Thyroid gland (tissue), 4 donors: ENCODE measurements at regions not wholly inside any gene's neighbourhood (a gene's known extent, or its start where the extent isn't known, plus 50 kb on each side); places are given as distances from the start of the nearest gene placed in this dataset.

Source experiments
- DNase-seq, 2 donors: peaks; one replicate each; pipeline ENCODE4 v3.0.0-alpha.2; 2019
- H3K27ac ChIP-seq, 3 donors: fragments of 200-600 bp; sonication (generic); 1 replicate in 2 of 3; 2 replicates in 1 of 3; pipeline ENCODE4 v1.5.1; 2016 to 2019; ENCODE audit warnings: mild to moderate bottlenecking in 1 of 3, moderate library complexity in 1 of 3
- H3K27me3 ChIP-seq: fragments of 200-600 bp; sonication (generic); one replicate; pipeline ENCODE4 v1.5.1; 2019
- H3K36me3 ChIP-seq, 2 donors: fragments of 200-600 bp; sonication (generic); one replicate each; pipeline ENCODE4 v1.5.1; 2016 to 2019
- H3K4me1 ChIP-seq, 2 donors: fragments of 200-600 bp; sonication (generic); one replicate each; pipeline ENCODE4 v1.5.1; 2017 to 2019
- H3K4me3 ChIP-seq, 3 donors: fragments of 200-600 bp; sonication (generic); replicated peaks in 1 of 3; 1 replicate in 2 of 3; 2 replicates in 1 of 3; pipeline ENCODE4 v1.5.1; 2016; ENCODE audit warnings: mild to moderate bottlenecking in 1 of 3
- H3K9me3 ChIP-seq: fragments of 200-600 bp; sonication (generic); one replicate; pipeline ENCODE4 v1.5.1; 2017
- POLR2A ChIP-seq, 2 donors: fragments of 450-650 bp; IDR thresholded peaks; one replicate each; pipeline ENCODE4 v1.6.1; 2017; ENCODE audit warnings: antibody characterized with exemption in 2 of 2, mild to moderate bottlenecking in 2 of 2, moderate library complexity in 1 of 2
- WGBS, 2 donors: methylation state at CpG; one replicate each; pipeline ENCODE4 v1.1.5; 2017; 5-methylcytosine and 5-hydroxymethylcytosine counted together
- intact Hi-C: fragments of 100-400 bp; cut with DNase I; formaldehyde crosslinking; loops from one replicate; pipeline ENCODE4 v1.15.1; 2023
- TF ChIP-seq, protein P1 (sequence below), 6 experiments: fragments of 200-600 bp in 3 of 6; fragments of 450-650 bp in 3 of 6; sonication (generic) in 3 of 6; IDR thresholded peaks; one replicate each; pipeline ENCODE4 v1.5.1; 2016 to 2019; ENCODE audit warnings: antibody characterized with exemption in 6 of 6, mild to moderate bottlenecking in 2 of 6, inconsistent platforms in 1 of 6, moderate library complexity in 1 of 6

DNA sequence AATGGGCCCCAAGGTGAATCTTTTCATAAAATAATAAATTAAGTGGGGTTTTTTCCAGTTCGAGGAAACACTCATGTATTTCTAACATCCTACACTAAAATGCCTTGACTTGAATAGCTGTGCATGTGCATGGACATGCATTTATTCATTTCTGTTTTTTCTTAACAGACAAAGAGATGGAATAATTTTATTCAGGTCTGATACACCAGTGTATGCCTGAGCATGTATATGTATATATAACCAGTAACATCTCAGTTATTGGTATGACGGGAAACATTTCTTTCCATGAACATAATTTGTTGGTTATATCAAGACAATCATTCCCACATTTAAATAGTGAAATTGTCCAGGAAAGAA lies 468.7 kb upstream of the TNP1 start:
- Histone ChIP-seq H3K9me3 (no peaks in the 10 kb centered on the region), H3K4me1 (peaks cover 28 to 37% of the 10 kb centered on the region in 2 donors), H3K4me3 (no peak overlapping the region), H3K27ac (no peak overlapping the region), H3K27me3 (no peaks in the 10 kb centered on the region), H3K36me3 (no peaks in the 10 kb centered on the region)
- intact Hi-C loops, result no loop called here
- 94 to 95% methylated on average over 2 of the region's 2 CpGs for WGBS, 2 donors
- TF ChIP-seq, protein P1, sequence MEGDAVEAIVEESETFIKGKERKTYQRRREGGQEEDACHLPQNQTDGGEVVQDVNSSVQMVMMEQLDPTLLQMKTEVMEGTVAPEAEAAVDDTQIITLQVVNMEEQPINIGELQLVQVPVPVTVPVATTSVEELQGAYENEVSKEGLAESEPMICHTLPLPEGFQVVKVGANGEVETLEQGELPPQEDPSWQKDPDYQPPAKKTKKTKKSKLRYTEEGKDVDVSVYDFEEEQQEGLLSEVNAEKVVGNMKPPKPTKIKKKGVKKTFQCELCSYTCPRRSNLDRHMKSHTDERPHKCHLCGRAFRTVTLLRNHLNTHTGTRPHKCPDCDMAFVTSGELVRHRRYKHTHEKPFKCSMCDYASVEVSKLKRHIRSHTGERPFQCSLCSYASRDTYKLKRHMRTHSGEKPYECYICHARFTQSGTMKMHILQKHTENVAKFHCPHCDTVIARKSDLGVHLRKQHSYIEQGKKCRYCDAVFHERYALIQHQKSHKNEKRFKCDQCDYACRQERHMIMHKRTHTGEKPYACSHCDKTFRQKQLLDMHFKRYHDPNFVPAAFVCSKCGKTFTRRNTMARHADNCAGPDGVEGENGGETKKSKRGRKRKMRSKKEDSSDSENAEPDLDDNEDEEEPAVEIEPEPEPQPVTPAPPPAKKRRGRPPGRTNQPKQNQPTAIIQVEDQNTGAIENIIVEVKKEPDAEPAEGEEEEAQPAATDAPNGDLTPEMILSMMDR (IDR thresholded peaks at IDR 0.05), result no peak
- TF ChIP-seq POLR2A (IDR thresholded peaks at IDR 0.05), result no peak
- DNase-seq, result no peak

DNA sequence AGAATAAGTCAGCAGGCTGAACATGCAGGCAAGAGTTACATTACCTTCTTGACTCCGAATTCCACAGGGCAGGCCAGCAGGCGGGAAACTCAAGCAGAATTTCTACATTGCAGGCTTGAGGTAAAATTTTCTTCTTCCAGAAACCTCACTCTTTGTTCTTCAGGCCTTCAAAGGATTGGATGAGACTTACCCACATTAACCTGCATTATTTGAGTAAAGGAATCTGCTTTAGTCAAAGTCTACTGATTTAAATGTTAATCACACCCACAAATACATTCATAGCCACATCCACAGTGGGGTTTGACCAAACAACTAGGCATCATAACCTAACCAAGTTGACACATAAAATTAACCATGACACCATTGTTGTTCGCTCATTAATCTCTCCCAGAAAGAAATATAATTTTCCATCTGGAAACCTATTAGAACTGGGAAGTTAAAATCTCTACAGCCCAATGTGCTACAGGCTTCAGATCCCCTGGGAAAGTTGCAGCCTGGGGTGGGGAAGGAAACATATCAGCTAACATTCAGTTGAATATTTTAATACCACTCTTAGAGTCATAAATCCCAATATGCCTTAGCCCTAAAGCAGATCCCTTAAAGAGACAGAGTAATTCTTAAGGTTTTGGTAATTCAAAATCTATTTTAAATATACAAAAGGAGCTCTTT lies 468.2 kb upstream of the TNP1 start:
- H3K27ac ChIP-seq, result no peak overlapping the region
- TF ChIP-seq, protein P1 (IDR thresholded peaks at IDR 0.05), result no peak
- TF ChIP-seq POLR2A (IDR thresholded peaks at IDR 0.05), result no peak
- 93 to 94% methylated on average over 3 of the region's 3 CpGs for WGBS, 2 donors
- H3K9me3 ChIP-seq, result no peaks in the 10 kb centered on the region
- H3K4me1 ChIP-seq, result peaks cover 28 to 31% of the 10 kb centered on the region in 2 donors
- H3K27me3 ChIP-seq, result no peaks in the 10 kb centered on the region
- no peak overlapping the region for H3K4me3 ChIP-seq
- H3K36me3 ChIP-seq, result no peaks in the 10 kb centered on the region
- DNase-seq, result no peak
- intact Hi-C loops, result no loop called here

DNA sequence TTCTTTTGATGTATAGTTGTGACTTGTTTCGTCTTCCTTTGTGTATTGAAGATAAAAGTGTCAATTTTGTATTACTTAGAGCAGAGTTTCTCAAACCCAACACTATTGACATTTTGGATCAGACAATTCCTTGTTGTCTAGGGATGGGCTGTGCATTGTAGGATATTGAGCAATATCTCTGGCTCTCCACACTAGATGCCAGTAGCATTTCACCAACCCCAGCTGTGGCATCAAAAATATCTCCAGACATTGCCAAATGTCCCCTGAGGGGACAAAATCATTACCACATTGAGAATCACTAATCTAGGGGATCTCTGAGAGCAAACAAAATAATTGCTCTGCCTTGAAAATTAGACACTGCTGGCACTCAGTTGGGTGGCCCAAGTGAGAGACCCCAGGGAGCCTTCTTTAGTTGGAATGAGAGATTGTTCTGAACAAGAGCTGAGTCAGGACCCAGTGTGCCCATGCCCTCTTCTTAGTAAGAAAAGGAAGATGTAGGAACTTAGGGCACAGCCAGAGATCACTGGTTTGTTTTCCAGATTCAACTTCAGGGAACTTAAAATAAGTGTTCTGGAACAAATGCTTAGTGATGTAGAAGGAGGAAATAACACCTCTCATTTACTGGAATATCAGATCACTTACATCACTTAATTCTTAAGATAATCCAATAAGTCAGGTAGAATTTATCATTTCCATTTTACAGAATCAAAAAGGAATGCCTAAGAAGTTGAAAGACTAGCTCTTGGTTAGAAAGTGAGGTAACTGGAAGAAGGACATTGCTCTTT lies 466.6 kb upstream of the TNP1 start:
- WGBS, 2 donors, result 89 to 94% methylated on average over 1 of the region's 1 CpG
- no peak for DNase-seq
- Histone ChIP-seq H3K36me3 (no peaks in the 10 kb centered on the region), H3K9me3 (no peaks in the 10 kb centered on the region), H3K4me1 (peaks cover 18 to 21% of the 10 kb centered on the region in 2 donors), H3K4me3 (no peak overlapping the region), H3K27ac (no peak overlapping the region), H3K27me3 (no peaks in the 10 kb centered on the region)
- TF ChIP-seq POLR2A (IDR thresholded peaks at IDR 0.05), result no peak
- TF ChIP-seq, protein P1 (IDR thresholded peaks at IDR 0.05), result no peak
- intact Hi-C loops, result no loop called here

DNA sequence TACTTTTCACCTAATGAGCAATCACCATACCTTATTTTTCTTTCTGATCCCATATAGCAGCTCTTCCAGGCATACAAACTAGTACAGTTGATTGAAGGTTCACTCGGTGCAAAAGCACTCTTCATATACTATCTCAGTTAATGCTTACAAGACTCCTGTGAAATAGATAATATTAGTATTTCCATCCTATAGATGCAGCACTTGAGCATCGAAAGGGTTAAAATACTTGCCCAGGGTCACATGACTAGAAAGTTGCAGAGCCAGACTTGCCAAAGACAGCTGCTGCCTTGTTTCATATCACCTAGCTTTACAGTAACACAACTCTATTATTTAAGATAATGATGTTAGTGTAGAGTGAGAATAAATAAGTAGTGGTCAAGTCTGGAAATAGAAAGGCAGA lies 466.0 kb upstream of the TNP1 start:
- no peak for DNase-seq
- TF ChIP-seq, protein P1 (IDR thresholded peaks at IDR 0.05), result no peak
- no peak for TF ChIP-seq POLR2A (IDR thresholded peaks at IDR 0.05)
- H3K27ac ChIP-seq, result no peak overlapping the region
- H3K4me1 ChIP-seq, result peaks cover 12 to 15% of the 10 kb centered on the region in 2 donors
- 80 to 91% methylated on average over 2 of the region's 2 CpGs for WGBS, 2 donors
- H3K27me3 ChIP-seq, result no peaks in the 10 kb centered on the region
- H3K4me3 ChIP-seq, result no peak overlapping the region
- H3K9me3 ChIP-seq, result no peaks in the 10 kb centered on the region
- H3K36me3 ChIP-seq, result no peaks in the 10 kb centered on the region
- intact Hi-C loops, result no loop called here

DNA sequence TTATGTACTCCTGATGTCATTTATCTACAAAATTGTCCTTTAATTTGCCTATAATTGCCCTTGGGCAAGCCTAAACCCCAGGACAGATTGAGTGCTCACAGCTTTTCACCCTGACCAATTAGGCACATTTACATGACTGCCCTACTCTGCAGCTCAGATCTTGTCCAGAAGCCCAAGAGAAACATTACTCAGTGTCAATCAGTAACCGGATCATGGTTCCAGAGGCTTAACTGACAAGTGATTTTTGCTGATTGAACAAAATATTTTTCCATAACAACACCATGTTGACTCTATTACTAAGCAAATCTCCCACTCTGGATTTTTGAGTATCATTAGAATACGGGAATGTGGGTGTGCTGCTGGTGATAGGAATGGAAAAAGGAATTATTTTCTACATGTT lies 465.4 kb upstream of the TNP1 start:
- peaks cover 6 to 11% of the 10 kb centered on the region in 2 donors for H3K4me1 ChIP-seq
- H3K27ac ChIP-seq, result no peak overlapping the region
- TF ChIP-seq, protein P1 (IDR thresholded peaks at IDR 0.05), result no peak
- no peak for TF ChIP-seq POLR2A (IDR thresholded peaks at IDR 0.05)
- intact Hi-C loops, result no loop called here
- WGBS, 2 donors, result 80% methylated on average over 2 of the region's 2 CpGs
- H3K9me3 ChIP-seq, result no peaks in the 10 kb centered on the region
- DNase-seq, result no peak
- no peaks in the 10 kb centered on the region for H3K36me3 ChIP-seq
- H3K4me3 ChIP-seq, result no peak overlapping the region
- no peaks in the 10 kb centered on the region for H3K27me3 ChIP-seq
